ENCODE measurements at regions not wholly inside any gene's neighbourhood (a gene's known extent, or its start where the extent isn't known, plus 50 kb on each side); places are given as distances from the start of the nearest gene placed in this dataset.

DNA sequence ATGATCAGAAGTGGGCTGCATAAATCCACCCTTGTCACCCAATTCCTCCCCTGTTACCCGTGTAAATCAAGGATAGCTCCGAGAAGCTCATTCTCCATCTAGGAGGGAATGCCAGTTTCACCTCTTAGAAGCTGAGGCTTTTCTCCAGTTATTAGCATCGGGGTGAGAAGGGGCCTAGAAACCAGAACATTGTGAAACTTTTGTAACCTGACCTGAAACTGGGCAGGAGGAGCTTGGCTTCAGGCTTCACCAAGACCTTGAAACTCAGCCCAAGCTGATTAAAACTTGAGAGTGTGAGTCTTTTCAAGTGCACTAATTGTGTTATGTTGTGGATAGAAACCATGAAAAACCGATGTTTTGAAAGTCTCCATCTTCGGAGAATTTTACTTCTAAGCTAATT, 103.1 kb downstream of the BMP2 start:
- peaks cover 23% of the 10 kb centered on the region for H3K27me3 Mint-ChIP-seq (ENCODE audit: low read depth)
- no peak for TF ChIP-seq CTCF (IDR thresholded peaks at IDR 0.05)
- no peaks in the 10 kb centered on the region for H3K9me3 Mint-ChIP-seq (ENCODE audit: low read depth)
- H3K4me3 Mint-ChIP-seq (ENCODE audit: unreplicated experiment), result no peak overlapping the region
- no peak for DNase-seq (ENCODE audit: low spot score)
- H3K36me3 Mint-ChIP-seq (ENCODE audit: low read depth), result no peaks in the 10 kb centered on the region
- no peak overlapping the region for H3K27ac Mint-ChIP-seq (ENCODE audit: unreplicated experiment)
- H3K4me1 Mint-ChIP-seq (ENCODE audit: low read depth), result no peaks in the 10 kb centered on the region

DNA sequence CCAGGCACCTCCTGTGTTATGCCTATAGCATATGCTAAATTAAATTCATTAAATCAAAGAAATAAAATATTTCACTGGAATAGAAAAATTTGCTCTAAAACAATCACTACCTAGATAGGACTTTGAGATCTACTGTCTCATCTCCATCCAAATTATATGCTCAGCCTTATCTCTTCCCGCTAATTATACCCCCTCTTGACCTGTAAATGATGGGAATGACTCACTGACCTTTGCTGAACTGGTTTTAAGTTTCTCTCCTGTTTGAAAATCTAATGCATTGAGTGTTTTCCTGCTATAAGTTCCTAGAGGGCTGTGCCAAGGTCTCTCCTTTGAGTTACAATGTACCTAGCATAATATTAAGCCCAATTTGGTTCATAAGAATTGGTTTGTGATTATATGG, 110.1 kb downstream of the BMP2 start:
- Mint-ChIP-seq H3K27ac (ENCODE audit: unreplicated experiment) (no peak overlapping the region), H3K9me3 (ENCODE audit: low read depth) (no peaks in the 10 kb centered on the region), H3K4me1 (ENCODE audit: low read depth) (no peaks in the 10 kb centered on the region), H3K27me3 (ENCODE audit: low read depth) (no peaks in the 10 kb centered on the region), H3K36me3 (ENCODE audit: low read depth) (no peaks in the 10 kb centered on the region), H3K4me3 (ENCODE audit: unreplicated experiment) (no peak overlapping the region)
- TF ChIP-seq CTCF (IDR thresholded peaks at IDR 0.05), result no peak
- DNase-seq (ENCODE audit: low spot score), result no peak

DNA sequence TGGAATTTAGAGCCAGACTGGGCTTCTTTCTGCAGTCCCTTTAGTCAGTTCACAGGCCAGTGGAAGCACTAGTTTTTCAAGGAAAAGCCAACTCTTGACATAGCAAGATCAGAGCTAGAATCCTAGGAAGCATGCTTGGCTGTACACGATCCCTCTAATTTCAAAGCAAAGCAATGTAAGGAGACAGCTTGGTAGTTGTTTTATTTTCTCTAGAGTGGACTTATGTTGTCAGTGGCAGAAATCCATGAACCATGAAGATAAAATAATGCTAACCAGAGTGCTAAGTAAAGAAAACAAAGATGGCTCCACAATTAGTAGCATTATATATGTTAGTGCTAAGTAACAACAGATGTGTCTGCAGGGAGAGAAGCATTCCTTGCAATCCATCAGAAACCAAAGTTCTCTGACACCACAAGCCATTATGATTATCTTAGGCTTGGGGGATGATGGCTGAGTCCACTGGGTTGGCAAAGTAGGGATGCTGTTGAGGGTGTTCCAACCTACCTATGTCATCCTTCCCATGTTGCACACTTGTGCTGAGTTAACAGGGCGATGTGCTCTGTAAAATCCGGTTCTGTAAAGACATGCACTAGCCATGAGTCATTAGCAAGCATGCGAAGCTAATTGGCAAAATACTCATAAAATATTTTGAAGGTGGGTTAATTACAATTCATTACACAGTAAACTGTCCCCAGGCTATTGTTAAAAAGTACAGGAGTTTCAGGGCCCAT, 115.2 kb downstream of the BMP2 start:
- TF ChIP-seq CTCF (IDR thresholded peaks at IDR 0.05), result no peak
- H3K36me3 Mint-ChIP-seq (ENCODE audit: low read depth), result no peaks in the 10 kb centered on the region
- no peak overlapping the region for H3K4me3 Mint-ChIP-seq (ENCODE audit: unreplicated experiment)
- no peaks in the 10 kb centered on the region for H3K27me3 Mint-ChIP-seq (ENCODE audit: low read depth)
- H3K9me3 Mint-ChIP-seq (ENCODE audit: low read depth), result peaks cover 2% of the 10 kb centered on the region
- DNase-seq (ENCODE audit: low spot score), result no peak
- H3K27ac Mint-ChIP-seq (ENCODE audit: unreplicated experiment), result no peak overlapping the region
- H3K4me1 Mint-ChIP-seq (ENCODE audit: low read depth), result no peaks in the 10 kb centered on the region

DNA sequence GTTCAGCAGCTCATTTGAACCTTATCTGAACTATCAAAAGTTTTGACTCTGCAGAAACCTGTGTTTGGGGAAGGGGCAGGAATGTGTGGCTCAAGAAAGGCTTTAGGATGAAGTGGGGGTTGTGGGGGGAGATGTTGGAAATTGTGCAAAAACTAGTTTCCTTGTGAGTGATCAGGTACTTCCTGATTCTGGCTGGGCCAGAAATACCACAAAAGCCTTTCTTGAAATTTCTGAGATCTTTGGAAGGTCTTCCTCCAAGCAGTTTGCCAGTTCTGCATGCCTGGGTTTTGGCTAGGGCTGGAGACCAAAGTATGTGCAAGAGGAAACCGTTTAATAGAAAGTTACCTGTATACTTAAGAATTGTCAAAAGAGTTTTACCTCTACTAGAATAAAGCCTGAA, 116.6 kb downstream of the BMP2 start:
- no peak for DNase-seq (ENCODE audit: low spot score)
- no peak overlapping the region for H3K4me3 Mint-ChIP-seq (ENCODE audit: unreplicated experiment)
- H3K4me1 Mint-ChIP-seq (ENCODE audit: low read depth), result no peaks in the 10 kb centered on the region
- no peaks in the 10 kb centered on the region for H3K36me3 Mint-ChIP-seq (ENCODE audit: low read depth)
- no peak for TF ChIP-seq CTCF (IDR thresholded peaks at IDR 0.05)
- no peaks in the 10 kb centered on the region for H3K27me3 Mint-ChIP-seq (ENCODE audit: low read depth)
- no peak overlapping the region for H3K27ac Mint-ChIP-seq (ENCODE audit: unreplicated experiment)
- H3K9me3 Mint-ChIP-seq (ENCODE audit: low read depth), result peaks cover 2% of the 10 kb centered on the region

GRCh38 chr20:6886065-6886729, 118.7 kb downstream of the BMP2 start:
- no peaks in the 10 kb centered on the region for H3K4me1 Mint-ChIP-seq (ENCODE audit: low read depth)
- no peaks in the 10 kb centered on the region for H3K27me3 Mint-ChIP-seq (ENCODE audit: low read depth)
- no peak overlapping the region for H3K27ac Mint-ChIP-seq (ENCODE audit: unreplicated experiment)
- DNase-seq (ENCODE audit: low spot score), result no peak
- H3K9me3 Mint-ChIP-seq (ENCODE audit: low read depth), result peaks cover 2% of the 10 kb centered on the region
- H3K36me3 Mint-ChIP-seq (ENCODE audit: low read depth), result no peaks in the 10 kb centered on the region
- no peak overlapping the region for H3K4me3 Mint-ChIP-seq (ENCODE audit: unreplicated experiment)
- no peak for TF ChIP-seq CTCF (IDR thresholded peaks at IDR 0.05)
